ENCODE measurements at regions not wholly inside any gene's neighbourhood (a gene's known extent, or its start where the extent isn't known, plus 50 kb on each side); places are given as distances from the start of the nearest gene placed in this dataset.

DNA sequence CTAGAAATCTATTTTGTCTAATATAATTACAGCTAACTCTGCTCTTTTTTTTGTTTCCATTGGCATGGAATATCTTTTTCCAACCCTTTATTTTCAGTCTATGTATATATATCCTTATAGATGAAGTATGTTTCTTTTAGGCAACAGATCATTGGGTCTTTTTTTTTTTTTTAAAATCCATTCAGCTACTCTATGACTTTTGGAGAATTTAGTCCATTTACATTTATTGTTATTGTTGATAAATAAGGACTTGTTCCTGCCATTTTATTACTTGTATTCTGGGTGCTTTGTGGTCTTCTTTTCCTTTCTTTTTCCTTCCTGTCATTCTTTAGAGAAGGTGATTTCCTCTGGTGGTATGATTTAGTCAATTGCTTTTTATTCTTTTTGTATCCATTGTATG is 296.8 kb downstream of the SMARCA2 start:
- Mint-ChIP-seq H3K27ac (no peak overlapping the region), H3K4me1 (no peaks in the 10 kb centered on the region), H3K9me3 (peaks cover 17% of the 10 kb centered on the region), H3K36me3 (ENCODE audit: low read depth) (no peaks in the 10 kb centered on the region), H3K27me3 (no peaks in the 10 kb centered on the region), H3K4me3 (no peak overlapping the region)
- intact Hi-C loops (cut with micrococcal nuclease), result no loop called here
- no peak for DNase-seq

DNA sequence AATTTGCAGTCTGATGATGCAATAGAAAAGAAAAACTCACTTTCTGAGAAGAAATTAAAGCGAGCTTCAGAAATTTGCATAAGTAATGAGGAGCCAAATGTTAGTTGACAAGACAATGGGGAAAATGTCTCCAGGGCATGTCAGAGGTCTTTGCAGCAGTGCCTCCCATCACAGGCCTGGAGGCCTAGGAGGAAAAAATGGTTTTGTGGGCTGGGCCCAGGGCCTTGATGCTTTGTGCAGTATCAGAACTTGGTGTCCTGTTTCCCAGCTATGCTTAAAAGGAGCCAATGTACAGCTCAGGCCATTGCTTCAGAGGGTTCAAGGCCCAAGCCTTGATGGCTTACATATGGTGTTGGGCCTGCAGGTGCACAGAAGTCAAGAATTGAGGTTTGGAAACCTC is 298.4 kb downstream of the SMARCA2 start:
- Mint-ChIP-seq H3K9me3 (peaks cover 17% of the 10 kb centered on the region), H3K27me3 (no peaks in the 10 kb centered on the region)
- no peak for DNase-seq

DNA sequence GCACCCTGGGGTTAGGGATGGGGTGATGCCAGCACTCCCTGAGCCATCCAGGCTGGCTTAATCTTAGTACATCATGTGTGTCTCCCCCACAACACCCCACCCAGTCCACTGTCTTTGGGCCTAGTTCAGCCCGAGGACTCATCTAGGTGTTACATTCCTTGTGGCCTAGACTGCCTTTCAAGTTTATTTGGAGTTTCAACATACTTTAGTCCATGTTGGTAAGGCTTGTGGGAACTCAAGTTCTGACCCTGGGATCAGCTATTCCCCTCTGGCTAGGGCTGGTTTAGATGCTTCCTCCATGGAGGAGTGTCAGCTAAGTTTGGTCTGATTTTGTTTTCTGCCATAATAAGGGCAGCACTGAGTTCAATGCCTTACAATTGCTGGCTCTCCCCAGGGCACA is 302.4 kb downstream of the SMARCA2 start:
- Mint-ChIP-seq H3K9me3 (peaks cover 17% of the 10 kb centered on the region), H3K27me3 (no peaks in the 10 kb centered on the region), H3K4me3 (no peak overlapping the region), H3K4me1 (no peaks in the 10 kb centered on the region), H3K27ac (no peak overlapping the region), H3K36me3 (ENCODE audit: low read depth) (no peaks in the 10 kb centered on the region)
- no peak for DNase-seq
- intact Hi-C loops (cut with micrococcal nuclease), result no loop called here

More for the DNA sequence above, 298.4 kb downstream of the SMARCA2 start:
- Mint-ChIP-seq H3K36me3 (ENCODE audit: low read depth) (no peaks in the 10 kb centered on the region), H3K4me3 (no peak overlapping the region), H3K27ac (no peak overlapping the region), H3K4me1 (no peaks in the 10 kb centered on the region)
- intact Hi-C loops (cut with micrococcal nuclease), result no loop called here

DNA sequence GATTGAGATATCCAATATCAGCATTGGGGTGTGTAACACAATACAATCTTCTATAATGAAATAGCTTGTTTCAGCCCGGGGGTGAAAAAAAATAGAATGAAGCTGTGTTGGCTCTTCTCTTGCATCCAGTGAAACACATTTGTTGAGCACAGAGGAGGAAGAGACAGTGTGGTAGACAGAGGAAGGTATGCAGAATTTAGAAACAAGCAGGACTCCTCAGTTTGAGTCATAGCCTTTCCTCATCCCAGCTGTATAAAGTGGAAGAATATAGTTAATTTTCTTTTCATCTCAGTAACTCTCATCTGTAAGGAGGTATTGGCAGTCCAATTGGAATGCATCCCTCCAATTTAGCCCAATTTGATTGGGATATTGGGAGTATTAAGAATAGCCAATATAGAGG is 302.2 kb upstream of the VLDLR start:
- peaks cover 11% of the 10 kb centered on the region for H3K9me3 Mint-ChIP-seq
- no peak overlapping the region for H3K27ac Mint-ChIP-seq
- H3K27me3 Mint-ChIP-seq, result no peaks in the 10 kb centered on the region
- no peaks in the 10 kb centered on the region for H3K36me3 Mint-ChIP-seq (ENCODE audit: low read depth)
- DNase-seq, result no peak
- H3K4me3 Mint-ChIP-seq, result no peak overlapping the region
- intact Hi-C loops (cut with micrococcal nuclease), result no loop called here
- no peaks in the 10 kb centered on the region for H3K4me1 Mint-ChIP-seq

DNA sequence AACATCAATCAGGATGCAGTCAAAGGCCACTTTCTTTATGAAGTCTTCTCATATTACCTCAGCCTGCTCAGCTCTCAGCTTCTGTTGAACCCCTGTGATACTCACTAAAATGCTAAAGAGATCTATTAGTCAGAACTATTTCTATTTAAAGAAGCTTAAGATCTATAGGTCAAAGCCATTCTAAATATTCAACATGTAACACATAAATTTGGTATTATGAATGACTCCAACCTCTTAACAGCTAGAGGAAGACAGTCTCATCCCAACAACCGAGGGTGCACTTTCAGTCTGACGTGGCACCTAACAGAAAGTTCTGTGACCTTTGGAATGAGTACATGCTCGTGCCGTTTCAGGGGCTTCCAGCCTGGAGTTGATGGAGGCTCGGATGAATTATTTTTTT is 301.5 kb upstream of the VLDLR start:
- intact Hi-C loops (cut with micrococcal nuclease), result no loop called here
- no peak overlapping the region for H3K4me3 Mint-ChIP-seq
- peaks cover 6% of the 10 kb centered on the region for H3K9me3 Mint-ChIP-seq
- H3K27me3 Mint-ChIP-seq, result no peaks in the 10 kb centered on the region
- DNase-seq, result no peak
- no peak overlapping the region for H3K27ac Mint-ChIP-seq
- no peaks in the 10 kb centered on the region for H3K36me3 Mint-ChIP-seq (ENCODE audit: low read depth)
- no peaks in the 10 kb centered on the region for H3K4me1 Mint-ChIP-seq

DNA sequence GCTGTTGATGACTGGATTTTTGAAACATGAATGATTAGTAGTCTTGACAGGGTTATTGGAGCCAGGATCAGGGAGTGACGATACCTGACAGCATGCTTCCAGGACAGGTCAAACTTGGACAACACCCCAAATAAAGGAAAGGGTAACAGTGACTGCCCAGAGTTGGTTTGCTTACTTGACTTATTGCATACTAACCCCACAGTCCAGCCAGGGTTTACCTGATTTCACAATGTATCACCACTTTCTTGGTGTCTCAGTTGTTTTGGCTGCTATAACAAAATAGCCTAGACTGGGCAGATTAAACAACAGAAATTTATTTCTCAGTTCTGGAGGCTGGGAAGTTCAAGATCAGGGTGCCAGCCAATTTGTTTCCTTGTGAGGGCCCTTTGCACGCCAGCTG is 301.0 kb upstream of the VLDLR start:
- Mint-ChIP-seq H3K27me3 (no peaks in the 10 kb centered on the region), H3K27ac (no peak overlapping the region), H3K36me3 (ENCODE audit: low read depth) (no peaks in the 10 kb centered on the region)

DNA sequence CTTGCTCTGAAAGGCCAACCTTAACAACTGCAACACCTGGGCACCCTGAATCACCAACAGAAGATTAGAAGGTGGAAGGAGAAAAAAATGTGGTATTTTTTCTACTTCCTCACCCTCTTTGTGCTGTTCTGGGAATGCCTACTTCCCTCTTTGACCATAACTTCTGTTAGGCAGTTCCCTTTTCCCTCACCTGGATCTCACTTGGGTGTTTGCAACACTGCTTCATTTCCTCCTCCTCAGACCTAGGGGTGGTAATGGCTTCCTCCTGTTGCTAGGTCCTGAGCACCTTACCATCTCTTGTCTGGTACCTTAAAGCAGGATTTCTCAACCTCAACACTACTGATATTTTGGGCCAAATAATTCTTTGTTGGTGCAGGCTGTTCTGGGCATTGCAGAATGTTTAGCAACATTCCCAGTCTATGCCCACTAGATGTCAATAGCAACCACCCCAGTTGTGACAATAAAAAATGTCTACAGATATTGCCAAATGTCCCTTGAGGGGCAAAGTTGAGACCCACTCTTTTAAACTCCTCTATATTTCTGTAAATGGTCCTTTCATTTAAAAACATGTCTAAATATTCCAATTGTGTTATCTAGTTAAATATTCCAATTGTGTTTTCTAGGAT is 300.0 kb upstream of the VLDLR start:
- Mint-ChIP-seq H3K36me3 (ENCODE audit: low read depth) (no peaks in the 10 kb centered on the region), H3K4me3 (no peak overlapping the region), H3K4me1 (no peaks in the 10 kb centered on the region), H3K9me3 (no peaks in the 10 kb centered on the region), H3K27ac (no peak overlapping the region), H3K27me3 (no peaks in the 10 kb centered on the region)
- no peak for DNase-seq
- intact Hi-C loops (cut with micrococcal nuclease), result no loop called here

More for the DNA sequence above, 301.0 kb upstream of the VLDLR start:
- Mint-ChIP-seq H3K9me3 (peaks cover 3% of the 10 kb centered on the region), H3K4me3 (no peak overlapping the region), H3K4me1 (no peaks in the 10 kb centered on the region)
- intact Hi-C loops (cut with micrococcal nuclease), result no loop called here
- DNase-seq, result no peak

DNA sequence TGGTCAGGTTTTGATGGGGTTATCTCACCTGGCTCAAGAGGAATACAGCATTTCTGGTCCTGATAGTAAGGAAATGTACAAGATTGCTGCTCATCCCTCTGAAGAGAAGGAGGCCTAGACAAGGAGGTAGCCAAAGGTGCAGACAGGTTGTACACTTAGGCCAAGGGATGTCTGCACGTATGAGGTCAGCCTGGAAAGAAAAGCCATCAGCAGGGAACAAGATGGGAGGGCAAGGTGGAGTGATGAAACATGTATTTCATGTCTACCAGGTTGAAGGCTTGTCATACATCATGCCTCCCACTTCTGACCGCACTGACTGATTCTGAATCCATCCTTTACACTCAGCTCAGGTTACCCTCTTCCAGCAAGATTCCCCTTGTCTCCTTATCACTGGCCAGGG is 296.8 kb upstream of the VLDLR start:
- Mint-ChIP-seq H3K4me1 (no peaks in the 10 kb centered on the region), H3K9me3 (no peaks in the 10 kb centered on the region), H3K36me3 (ENCODE audit: low read depth) (no peaks in the 10 kb centered on the region), H3K4me3 (no peak overlapping the region), H3K27me3 (no peaks in the 10 kb centered on the region), H3K27ac (no peak overlapping the region)
- no peak for DNase-seq
- intact Hi-C loops (cut with micrococcal nuclease), result no loop called here

DNA sequence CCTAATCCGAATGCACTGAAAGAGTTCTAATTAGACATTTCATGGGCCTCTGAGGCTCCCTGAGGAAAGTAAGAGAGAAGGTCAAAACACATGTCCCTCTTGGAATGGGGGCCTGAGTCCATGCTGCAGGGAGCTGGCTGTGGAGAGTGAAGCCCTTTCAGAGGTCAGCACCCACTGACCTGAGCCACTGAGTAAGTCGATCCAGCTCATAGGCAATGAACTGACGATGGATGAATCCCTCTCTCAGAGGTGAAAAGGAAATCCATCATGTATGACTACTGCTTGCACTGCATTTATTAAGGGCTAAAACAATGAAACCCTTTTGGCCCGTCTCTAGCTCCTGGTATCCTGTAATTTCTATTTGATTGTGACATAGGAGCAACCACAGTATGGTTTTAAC is 288.9 kb upstream of the VLDLR start:
- no peak overlapping the region for H3K27ac Mint-ChIP-seq
- peak; percentile 33 for DNase-seq
- no peaks in the 10 kb centered on the region for H3K4me1 Mint-ChIP-seq
- H3K9me3 Mint-ChIP-seq, result no peaks in the 10 kb centered on the region
- H3K27me3 Mint-ChIP-seq, result no peaks in the 10 kb centered on the region
- H3K36me3 Mint-ChIP-seq (ENCODE audit: low read depth), result no peaks in the 10 kb centered on the region
- intact Hi-C loops (cut with micrococcal nuclease), result no loop called here
- no peak overlapping the region for H3K4me3 Mint-ChIP-seq

DNA sequence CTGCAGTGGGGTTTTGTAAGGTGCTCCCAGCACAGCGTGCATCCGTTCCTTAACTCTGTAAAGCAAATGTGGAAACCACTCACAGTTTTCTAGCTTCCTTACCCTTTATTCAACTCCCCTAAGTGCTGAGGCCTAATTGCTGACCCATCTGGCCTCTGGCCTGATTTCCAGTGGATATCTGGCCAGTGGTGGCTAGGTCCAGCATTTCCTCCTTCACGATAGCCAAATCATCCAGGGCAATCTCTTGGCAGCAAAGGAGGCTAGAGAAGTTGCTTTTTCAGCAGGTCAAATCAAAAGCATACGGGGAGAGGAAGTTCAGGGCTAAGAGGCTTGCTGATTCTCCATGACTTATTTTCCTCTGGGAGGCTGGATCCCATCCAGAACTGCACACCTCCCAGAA is 286.3 kb upstream of the VLDLR start:
- H3K27ac Mint-ChIP-seq, result no peak overlapping the region

DNA sequence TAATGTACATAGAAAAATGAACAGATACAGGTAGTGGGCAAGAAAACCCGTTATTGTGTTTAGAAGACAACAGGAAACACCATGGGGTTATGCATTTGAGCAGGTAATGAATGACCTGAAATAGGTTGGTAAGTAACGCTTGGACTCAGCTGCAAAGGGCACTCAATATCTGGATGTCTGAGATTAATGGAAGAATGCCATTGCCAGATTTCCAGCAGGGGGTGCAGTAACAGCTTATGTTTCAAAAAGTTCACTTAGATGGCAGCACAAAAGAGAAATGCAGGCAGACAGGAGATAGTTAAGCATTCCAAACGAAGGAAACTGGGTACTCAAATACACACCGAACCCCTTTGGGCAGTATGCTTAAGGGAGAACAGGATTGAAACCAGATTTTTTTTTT is 285.5 kb upstream of the VLDLR start:
- Mint-ChIP-seq H3K27me3 (no peaks in the 10 kb centered on the region), H3K36me3 (ENCODE audit: low read depth) (no peaks in the 10 kb centered on the region), H3K4me1 (no peaks in the 10 kb centered on the region), H3K27ac (no peak overlapping the region), H3K9me3 (no peaks in the 10 kb centered on the region), H3K4me3 (no peak overlapping the region)
- DNase-seq, result no peak
- intact Hi-C loops (cut with micrococcal nuclease), result no loop called here

More for the DNA sequence above, 286.3 kb upstream of the VLDLR start:
- H3K4me1 Mint-ChIP-seq, result no peaks in the 10 kb centered on the region
- intact Hi-C loops (cut with micrococcal nuclease), result no loop called here
- no peak for DNase-seq
- H3K36me3 Mint-ChIP-seq (ENCODE audit: low read depth), result no peaks in the 10 kb centered on the region
- H3K9me3 Mint-ChIP-seq, result no peaks in the 10 kb centered on the region
- no peaks in the 10 kb centered on the region for H3K27me3 Mint-ChIP-seq
- H3K4me3 Mint-ChIP-seq, result no peak overlapping the region

DNA sequence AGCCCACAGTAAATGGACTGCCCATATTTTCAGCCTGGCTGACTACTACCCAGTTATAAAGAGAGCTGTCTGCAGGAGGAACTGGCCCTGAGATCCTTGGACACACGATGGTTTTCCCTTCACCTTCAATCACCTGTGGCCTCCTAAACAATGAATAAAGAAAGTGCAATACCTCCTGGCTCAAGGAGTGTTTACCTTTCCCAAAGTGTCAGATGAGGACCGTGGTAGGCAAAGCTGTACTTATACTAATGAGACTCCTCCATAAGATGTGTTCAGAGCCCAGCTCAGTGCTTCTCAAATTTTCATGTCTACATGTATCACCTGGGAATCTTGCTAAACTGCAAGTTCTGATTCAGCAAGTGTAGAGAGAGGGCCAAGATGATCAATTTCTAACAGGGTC is 284.5 kb upstream of the VLDLR start:
- no peak for DNase-seq
- intact Hi-C loops (cut with micrococcal nuclease), result no loop called here
- no peaks in the 10 kb centered on the region for H3K27me3 Mint-ChIP-seq
- no peak overlapping the region for H3K4me3 Mint-ChIP-seq
- no peaks in the 10 kb centered on the region for H3K36me3 Mint-ChIP-seq (ENCODE audit: low read depth)
- H3K4me1 Mint-ChIP-seq, result no peaks in the 10 kb centered on the region
- no peak overlapping the region for H3K27ac Mint-ChIP-seq
- no peaks in the 10 kb centered on the region for H3K9me3 Mint-ChIP-seq

DNA sequence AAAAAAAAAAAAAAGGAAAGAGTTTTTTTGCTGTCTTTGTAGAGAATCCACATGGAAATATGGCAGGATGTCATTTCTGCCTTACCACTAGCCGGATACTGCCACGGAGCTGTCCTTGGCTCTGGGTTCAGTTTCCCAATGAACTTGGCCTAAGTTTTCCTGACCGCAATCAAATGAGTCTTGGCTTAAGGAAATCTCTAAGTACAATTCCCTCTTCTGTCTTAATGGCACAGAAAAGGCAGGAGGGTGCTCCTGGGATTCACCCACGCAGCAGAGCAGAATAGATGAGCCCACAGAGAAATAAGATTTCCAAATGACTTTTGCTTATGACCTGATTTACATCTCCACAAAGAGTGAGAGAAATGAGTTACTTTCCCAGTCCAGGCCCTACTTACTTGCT is 284.0 kb upstream of the VLDLR start:
- no peak overlapping the region for H3K27ac Mint-ChIP-seq
- no peaks in the 10 kb centered on the region for H3K4me1 Mint-ChIP-seq
- H3K36me3 Mint-ChIP-seq (ENCODE audit: low read depth), result no peaks in the 10 kb centered on the region
- no peak overlapping the region for H3K4me3 Mint-ChIP-seq
- no peaks in the 10 kb centered on the region for H3K9me3 Mint-ChIP-seq
- no peak for DNase-seq
- H3K27me3 Mint-ChIP-seq, result no peaks in the 10 kb centered on the region
- intact Hi-C loops (cut with micrococcal nuclease), result no loop called here

DNA sequence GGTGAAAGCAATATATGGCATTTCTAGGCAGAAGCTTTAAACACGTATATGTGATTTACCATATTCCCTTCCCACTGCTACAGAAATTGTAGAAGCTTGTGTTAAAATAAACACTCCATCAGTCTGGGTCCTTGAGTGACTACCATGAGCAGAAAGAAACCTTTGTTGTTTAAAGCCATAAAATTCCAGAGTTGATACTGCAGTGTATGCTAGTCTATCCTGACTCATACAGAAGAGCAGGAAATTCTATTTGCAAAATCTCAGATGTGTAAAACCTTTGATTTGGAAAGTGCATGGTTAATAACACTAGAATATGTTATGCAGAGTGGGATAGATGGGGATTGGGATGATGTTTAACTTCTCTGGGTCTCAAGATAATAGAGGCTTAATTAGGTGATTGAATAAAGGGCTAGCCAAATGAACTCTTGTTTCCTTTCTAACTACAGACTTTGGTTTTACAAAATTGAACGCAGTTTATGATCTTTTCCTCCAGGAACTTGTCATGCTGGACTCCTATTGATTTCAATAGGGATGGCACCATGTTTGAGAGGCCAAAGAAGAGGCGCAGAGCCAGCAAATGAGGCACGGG is 282.7 kb upstream of the VLDLR start:
- intact Hi-C loops (cut with micrococcal nuclease), result no loop called here
- H3K27ac Mint-ChIP-seq, result no peak overlapping the region
- no peaks in the 10 kb centered on the region for H3K36me3 Mint-ChIP-seq (ENCODE audit: low read depth)
- H3K9me3 Mint-ChIP-seq, result no peaks in the 10 kb centered on the region
- no peak for DNase-seq
- H3K27me3 Mint-ChIP-seq, result no peaks in the 10 kb centered on the region
- H3K4me3 Mint-ChIP-seq, result no peak overlapping the region
- no peaks in the 10 kb centered on the region for H3K4me1 Mint-ChIP-seq

DNA sequence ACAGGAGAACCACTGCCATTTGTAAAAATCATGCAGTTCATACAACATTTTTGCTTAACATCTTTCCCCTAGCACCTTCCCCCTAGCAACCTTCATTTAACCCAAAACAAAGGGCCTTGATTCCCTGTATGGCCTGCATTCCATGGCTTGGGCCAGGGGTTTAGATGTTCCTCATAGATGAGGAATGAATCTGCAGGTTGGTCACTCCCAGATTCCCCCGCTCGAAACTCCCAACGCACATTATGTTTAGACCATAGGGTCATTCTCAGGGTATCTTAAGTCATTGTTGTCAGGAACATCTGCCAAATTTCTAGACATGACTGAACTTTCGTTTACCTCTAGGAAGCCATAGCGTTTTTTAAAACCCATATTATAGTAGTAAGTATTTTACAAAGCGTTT is 282.2 kb upstream of the VLDLR start:
- no peaks in the 10 kb centered on the region for H3K9me3 Mint-ChIP-seq
- H3K4me1 Mint-ChIP-seq, result no peaks in the 10 kb centered on the region
- DNase-seq, result no peak
- no peak overlapping the region for H3K4me3 Mint-ChIP-seq
- intact Hi-C loops (cut with micrococcal nuclease), result no loop called here
- no peak overlapping the region for H3K27ac Mint-ChIP-seq
- H3K36me3 Mint-ChIP-seq (ENCODE audit: low read depth), result no peaks in the 10 kb centered on the region
- H3K27me3 Mint-ChIP-seq, result no peaks in the 10 kb centered on the region
